Endothelial cell of umbilical vein (primary cell): ENCODE measurements at regions not wholly inside any gene's neighbourhood (a gene's known extent, or its start where the extent isn't known, plus 50 kb on each side); places are given as distances from the start of the nearest gene placed in this dataset.

Experiments
- POLR2AphosphoS5 ChIP-seq: IDR thresholded peaks from 2 replicates; pipeline ENCODE4 v1.6.1; 2012; ENCODE audit warnings: low read depth, mild to moderate bottlenecking, control low read depth, low read length, moderate library complexity; ENCODE audit not compliant: insufficient read depth
- TF ChIP-seq, protein P1 (sequence below), 2 donors: IDR thresholded peaks; 1 replicate in 1 of 2; 2 replicates in 1 of 2; pipeline ENCODE4 v1.5.1; 2011; ENCODE audit warnings: low read length in 2 of 2, mild to moderate bottlenecking in 2 of 2, moderate library complexity in 2 of 2, control low read depth in 1 of 2, inconsistent platforms in 1 of 2, low read depth in 1 of 2; ENCODE audit not compliant: insufficient read depth in 1 of 2; ENCODE audit errors: extremely low read depth in 1 of 2

DNA sequence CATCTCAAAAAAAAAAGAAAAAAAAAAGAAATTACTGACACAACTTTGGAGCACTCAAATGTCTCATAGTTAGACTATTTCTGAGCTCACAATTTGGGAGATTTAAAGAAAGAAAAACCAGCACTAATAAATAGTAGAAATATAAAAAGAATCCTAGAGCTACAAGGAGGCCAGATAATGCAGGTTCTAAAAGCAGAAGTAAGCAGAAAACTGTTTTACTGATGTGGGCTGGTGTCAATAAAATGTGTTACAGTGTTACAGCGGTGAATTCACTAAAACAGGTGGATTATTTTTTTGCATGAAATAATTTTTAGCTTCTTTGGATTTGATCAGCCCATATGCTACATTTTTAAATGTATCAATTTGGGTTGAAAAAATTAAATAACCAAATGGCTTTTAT, 375.9 kb downstream of the GPM6A start:
- no peak for TF ChIP-seq POLR2AphosphoS5
- TF ChIP-seq, protein P1, sequence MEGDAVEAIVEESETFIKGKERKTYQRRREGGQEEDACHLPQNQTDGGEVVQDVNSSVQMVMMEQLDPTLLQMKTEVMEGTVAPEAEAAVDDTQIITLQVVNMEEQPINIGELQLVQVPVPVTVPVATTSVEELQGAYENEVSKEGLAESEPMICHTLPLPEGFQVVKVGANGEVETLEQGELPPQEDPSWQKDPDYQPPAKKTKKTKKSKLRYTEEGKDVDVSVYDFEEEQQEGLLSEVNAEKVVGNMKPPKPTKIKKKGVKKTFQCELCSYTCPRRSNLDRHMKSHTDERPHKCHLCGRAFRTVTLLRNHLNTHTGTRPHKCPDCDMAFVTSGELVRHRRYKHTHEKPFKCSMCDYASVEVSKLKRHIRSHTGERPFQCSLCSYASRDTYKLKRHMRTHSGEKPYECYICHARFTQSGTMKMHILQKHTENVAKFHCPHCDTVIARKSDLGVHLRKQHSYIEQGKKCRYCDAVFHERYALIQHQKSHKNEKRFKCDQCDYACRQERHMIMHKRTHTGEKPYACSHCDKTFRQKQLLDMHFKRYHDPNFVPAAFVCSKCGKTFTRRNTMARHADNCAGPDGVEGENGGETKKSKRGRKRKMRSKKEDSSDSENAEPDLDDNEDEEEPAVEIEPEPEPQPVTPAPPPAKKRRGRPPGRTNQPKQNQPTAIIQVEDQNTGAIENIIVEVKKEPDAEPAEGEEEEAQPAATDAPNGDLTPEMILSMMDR (IDR thresholded peaks at IDR 0.05; ENCODE audit: extremely low read depth in 1 of 2, insufficient read depth in 1 of 2, low read depth in 1 of 2, low read length in 2 of 2) = no peak
